HCT116 (cell line): ENCODE measurements at regions not wholly inside any gene's neighbourhood (a gene's known extent, or its start where the extent isn't known, plus 50 kb on each side); places are given as distances from the start of the nearest gene placed in this dataset.

ENCODE experiments used
- ATAC-seq: fragments of 200-7000 bp; cut with Tn5 transposase; 2 replicates; pipeline ENCODE4 v1.9.1; 2020; ENCODE audit warnings: mild to moderate bottlenecking, moderate library complexity
- BruUV-seq: library from RNA; stranded (reverse); fragments of 400-500 nt; replicated peaks from 2 replicates; lab custom pipeline; 2021; lab: Mats Ljungman, UMichigan
- CTCF ChIA-PET: fragments of 300-600 bp; sonication (Branson Sonifier 250); formaldehyde crosslinking; loops from one replicate; lab custom pipeline; 2021; ENCODE audit warnings: antibody characterized with exemption; lab: Charles Lee
- POLR2A ChIA-PET: fragments of 300-600, 350-600 bp; sonication (Branson Sonifier 250); formaldehyde crosslinking; loops from one replicate; lab custom pipeline; 2021; ENCODE audit warnings: antibody characterized with exemption; lab: Charles Lee
- RAD21 ChIA-PET, 2 experiments: fragments of 300-600 bp; sonication (Branson Sonifier 250); formaldehyde crosslinking; loops; one replicate each; lab custom pipeline; 2023; ENCODE audit warnings: low total read pairs in 2 of 2; ENCODE audit not compliant: uncharacterized antibody in 2 of 2, unreplicated experiment in 2 of 2, low non-redundant PET in 1 of 2; lab: Charles Lee
- DNase-seq: peaks from one replicate; pipeline ENCODE4 v3.0.0-alpha.2; 2010; ENCODE audit warnings: low read depth, low spot score
- H2AFZ ChIP-seq: fragments of 200-600 bp; shearing (Covaris generic), sonication (generic); 2 replicates; pipeline ENCODE4 v1.6.1; 2017; ENCODE audit warnings: low read depth, mixed run types, mixed read lengths, antibody characterized with exemption, low read length; ENCODE audit not compliant: poor library complexity, severe bottlenecking
- H3K27ac ChIP-seq: 2 replicates; pipeline ENCODE4 v1.5.1; 2012; ENCODE audit warnings: low read depth, low read length
- H3K27me3 ChIP-seq: fragments of 200-600 bp; sonication (generic); 2 replicates; pipeline ENCODE4 v1.6.1; 2016; ENCODE audit warnings: mixed run types, low read length, mixed read lengths; ENCODE audit not compliant: insufficient read depth
- H3K36me3 ChIP-seq, 2 experiments: fragments of 200-500 bp in 1 of 2; fragments of 200-600 bp in 1 of 2; sonication (Bioruptor generic) in 1 of 2; sonication (generic) in 1 of 2; 2 replicates each; pipeline versions ENCODE4 v1.5.1 to v1.6.1; 2014 to 2016; ENCODE audit warnings: low read length in 2 of 2, inconsistent platforms in 1 of 2, mixed read lengths in 1 of 2, mixed run types in 1 of 2; ENCODE audit not compliant: insufficient read depth in 2 of 2, control insufficient read depth in 1 of 2
- H3K4me1 ChIP-seq, 2 experiments: fragments of 200-600 bp in 1 of 2; sonication (generic) in 1 of 2; 2 replicates each; pipeline versions ENCODE4 v1.5.1 to v1.6.1; 2012 to 2017; ENCODE audit warnings: low read length in 2 of 2, inconsistent platforms in 1 of 2, mild to moderate bottlenecking in 1 of 2, mixed read lengths in 1 of 2, mixed run types in 1 of 2, moderate library complexity in 1 of 2; ENCODE audit not compliant: insufficient read depth in 2 of 2, control insufficient read depth in 1 of 2
- H3K4me2 ChIP-seq: fragments of 200-600 bp; sonication (generic); 2 replicates; pipeline ENCODE4 v1.6.1; 2017; ENCODE audit warnings: mixed run types, low read length, mixed read lengths
- H3K4me3 ChIP-seq, 2 experiments: fragments of 200-600 bp in 1 of 2; sonication (generic) in 1 of 2; replicated peaks in 1 of 2; 2 replicates each; pipeline ENCODE4 v1.5.1; 2011 to 2016; ENCODE audit warnings: low read length in 2 of 2, control low read depth in 1 of 2, low read depth in 1 of 2, mild to moderate bottlenecking in 1 of 2, mixed read lengths in 1 of 2, mixed run types in 1 of 2
- H3K79me2 ChIP-seq: fragments of 200-600 bp; sonication (generic); 2 replicates; pipeline ENCODE4 v1.6.1; 2017; ENCODE audit warnings: mild to moderate bottlenecking, mixed run types, low read length, moderate library complexity, mixed read lengths; ENCODE audit not compliant: insufficient read depth
- H3K9ac ChIP-seq: fragments of 200-600 bp; sonication (generic); 2 replicates; pipeline ENCODE4 v1.6.1; 2016; ENCODE audit warnings: low read length, mixed read lengths
- H3K9me2 ChIP-seq: fragments of 200-600 bp; sonication (generic), shearing (Covaris generic); 2 replicates; pipeline ENCODE4 v1.6.1; 2017; ENCODE audit warnings: mixed run types, mild to moderate bottlenecking, moderate library complexity; ENCODE audit not compliant: insufficient read depth
- H3K9me3 ChIP-seq, 2 experiments: fragments of 200-500 bp in 1 of 2; fragments of 200-600 bp in 1 of 2; sonication (Bioruptor generic) in 1 of 2; sonication (generic) in 1 of 2; 2 replicates each; pipeline ENCODE4 v1.6.1; 2014 to 2017; ENCODE audit warnings: low read length in 2 of 2, mixed read lengths in 2 of 2, inconsistent platforms in 1 of 2, low read depth in 1 of 2, mild to moderate bottlenecking in 1 of 2, mixed run types in 1 of 2, moderate library complexity in 1 of 2; ENCODE audit not compliant: control insufficient read depth in 1 of 2, insufficient read depth in 1 of 2
- H4K20me1 ChIP-seq: fragments of 200-600 bp; sonication (generic), shearing (Covaris generic); 2 replicates; pipeline ENCODE4 v1.6.1; 2017; ENCODE audit warnings: mixed run types, mild to moderate bottlenecking, moderate library complexity; ENCODE audit not compliant: insufficient read depth
- ATF3 ChIP-seq: IDR thresholded peaks from 2 replicates; pipeline ENCODE4 v1.6.1; 2012
- CBX3 ChIP-seq: IDR thresholded peaks from 2 replicates; pipeline ENCODE4 v1.6.1; 2012; ENCODE audit warnings: low read depth
- CTCF ChIP-seq, 3 experiments: fragments of 200-600 bp in 1 of 3; sonication (generic) in 1 of 3; IDR thresholded peaks in 2 of 3; conservative IDR thresholded peaks in 1 of 3; 2 replicates each; pipeline ENCODE4 v1.5.1; 2012 to 2017; ENCODE audit warnings: low read depth in 2 of 3, low read length in 2 of 3, antibody characterized with exemption in 1 of 3, borderline replicate concordance in 1 of 3, control low read depth in 1 of 3, mild to moderate bottlenecking in 1 of 3, mixed read lengths in 1 of 3, mixed run types in 1 of 3, moderate library complexity in 1 of 3; ENCODE audit not compliant: insufficient read depth in 1 of 3
- EGR1 ChIP-seq: IDR thresholded peaks from 2 replicates; pipeline ENCODE4 v1.6.1; 2012; ENCODE audit warnings: low read depth
- ELF1 ChIP-seq: IDR thresholded peaks from 2 replicates; pipeline ENCODE4 v1.6.1; 2012; ENCODE audit warnings: low read depth, borderline replicate concordance
- EZH2 ChIP-seq: fragments of 200-600 bp; sonication (generic); IDR thresholded peaks from 2 replicates; pipeline ENCODE4 v1.6.1; 2017; ENCODE audit warnings: antibody characterized with exemption, mixed run types
- EZH2phosphoT487 ChIP-seq: fragments of 200-600 bp; IDR thresholded peaks from 2 replicates; pipeline ENCODE4 v1.6.1; 2018; ENCODE audit warnings: antibody characterized with exemption, borderline replicate concordance
- MAX ChIP-seq: IDR thresholded peaks from 2 replicates; pipeline ENCODE4 v1.6.1; 2012
- POLR2A ChIP-seq: IDR thresholded peaks from 2 replicates; pipeline ENCODE4 v1.7.0; 2011; ENCODE audit warnings: borderline replicate concordance; ENCODE audit not compliant: insufficient read depth, insufficient read length; ENCODE audit errors: extremely low read depth
- POLR2AphosphoS5 ChIP-seq: IDR thresholded peaks from 2 replicates; pipeline ENCODE4 v1.6.1; 2011; ENCODE audit warnings: mild to moderate bottlenecking, low read depth, low read length, moderate library complexity
- SIN3A ChIP-seq: IDR thresholded peaks from 2 replicates; pipeline ENCODE4 v1.6.1; 2012; ENCODE audit warnings: low read depth
- SP1 ChIP-seq: IDR thresholded peaks from 2 replicates; pipeline ENCODE4 v1.6.1; 2012; ENCODE audit warnings: low read depth
- SRF ChIP-seq: IDR thresholded peaks from 2 replicates; pipeline ENCODE4 v1.6.1; 2012; ENCODE audit warnings: low read depth
- YY1 ChIP-seq: IDR thresholded peaks from 2 replicates; pipeline ENCODE4 v1.6.1; 2011; ENCODE audit warnings: low read length, low read depth, moderate library complexity, mild to moderate bottlenecking; ENCODE audit not compliant: insufficient replicate concordance; ENCODE audit errors: extremely low read depth
- ZBTB33 ChIP-seq: IDR thresholded peaks from 2 replicates; pipeline ENCODE4 v1.6.1; 2011; ENCODE audit warnings: mild to moderate bottlenecking, low read length, moderate library complexity; ENCODE audit not compliant: insufficient replicate concordance; ENCODE audit errors: extremely low read depth
- ZFX ChIP-seq: fragments of 450-650 bp; IDR thresholded peaks from 2 replicates; pipeline ENCODE4 v1.6.1; 2017
- intact Hi-C: fragments of 100-400 bp; cut with micrococcal nuclease; formaldehyde crosslinking; loops from 2 replicates; pipeline ENCODE4 v1.10.0; 2022

DNA sequence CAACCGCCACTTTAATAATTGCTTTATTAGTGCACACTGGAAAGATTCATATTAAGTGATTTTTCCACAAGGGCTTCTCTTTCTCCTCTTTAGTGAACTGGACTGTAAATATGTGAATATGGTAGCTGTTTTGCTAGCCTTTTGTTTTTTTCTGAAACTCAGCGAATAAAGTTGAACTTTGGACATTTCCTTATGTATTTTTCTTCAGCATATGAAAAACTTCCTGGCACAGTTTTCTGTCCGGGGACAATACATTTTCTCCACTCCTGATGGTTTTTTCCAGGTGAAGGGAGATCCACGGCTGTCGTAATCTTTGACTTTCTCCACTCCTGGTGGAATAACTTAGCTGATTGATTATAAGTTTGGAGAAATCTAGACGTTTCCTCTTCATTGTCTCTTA lies 457.4 kb upstream of the FAT1 start:
- no peaks in the 10 kb centered on the region for H4K20me1 ChIP-seq
- H3K79me2 ChIP-seq = no peaks in the 10 kb centered on the region
- DNase-seq = no peak
- no peak for ATAC-seq
- TF ChIP-seq SRF = no peak
- TF ChIP-seq MAX = no peak
- TF ChIP-seq ZFX = no peak
- no peak for TF ChIP-seq SIN3A
- TF ChIP-seq ELF1 = no peak
- TF ChIP-seq POLR2AphosphoS5 = no peak
- TF ChIP-seq POLR2A = no peak
- TF ChIP-seq CTCF (IDR thresholded peaks at IDR 0.05 in 2 of 3, conservative IDR thresholded peaks at IDR 0.05 in 1 of 3; ENCODE audit: borderline replicate concordance in 1 of 3, insufficient read depth in 1 of 3, low read depth in 2 of 3, low read length in 2 of 3) = no peak
- no peak for TF ChIP-seq EZH2phosphoT487
- TF ChIP-seq YY1 = no peak
- no peak for TF ChIP-seq ATF3
- no peak for TF ChIP-seq EGR1
- TF ChIP-seq SP1 = no peak
- TF ChIP-seq ZBTB33 = no peak
- TF ChIP-seq CBX3 = no peak
- no peak for TF ChIP-seq EZH2
- TF ChIP-seq, all 23 proteins: peak for 0
- Histone ChIP-seq H3K36me3 (no peaks in the 10 kb centered on the region), H3K9ac (no peak overlapping the region), H2AFZ (no peak overlapping the region), H3K4me2 (no peak overlapping the region), H3K4me1 (no peaks in the 10 kb centered on the region), H3K27ac (no peak overlapping the region), H3K9me3 (no peaks in the 10 kb centered on the region), H3K9me2 (no peaks in the 10 kb centered on the region), H3K27me3 (no peaks in the 10 kb centered on the region), H3K4me3 (no peak overlapping the region)
- POLR2A ChIA-PET = no interaction called here
- CTCF ChIA-PET = no interaction called here
- BruUV-seq = no TSS peak
- intact Hi-C loops = no loop called here
- RAD21 ChIA-PET = no interaction called here
